Hepatocyte (in vitro differentiated cells): ENCODE measurements at regions not wholly inside any gene's neighbourhood (a gene's known extent, or its start where the extent isn't known, plus 50 kb on each side); places are given as distances from the start of the nearest gene placed in this dataset.

Experiments used
- DNase-seq: peaks from one replicate; pipeline ENCODE4 v3.0.0-alpha.2; 2016; ENCODE audit warnings: low spot score
- H2AFZ ChIP-seq: fragments of 200-600 bp; sonication (generic); 2 replicates; pipeline ENCODE4 v1.6.0; 2016; ENCODE audit warnings: antibody characterized with exemption, mild to moderate bottlenecking
- H3K27ac ChIP-seq: fragments of 200-600 bp; sonication (generic); 2 replicates; pipeline ENCODE4 v1.5.1; 2016; ENCODE audit warnings: mild to moderate bottlenecking
- H3K27me3 ChIP-seq: fragments of 200-600 bp; sonication (generic); 2 replicates; pipeline ENCODE4 v1.6.1; 2016
- H3K36me3 ChIP-seq: fragments of 200-600 bp; sonication (generic); replicated peaks from 2 replicates; pipeline ENCODE4 v1.5.1; 2016; ENCODE audit warnings: low read depth; ENCODE audit not compliant: insufficient read depth
- H3K4me1 ChIP-seq: fragments of 200-600 bp; sonication (generic); 2 replicates; pipeline ENCODE4 v1.5.1; 2016; ENCODE audit warnings: mild to moderate bottlenecking, moderate library complexity; ENCODE audit not compliant: insufficient read depth
- H3K4me2 ChIP-seq: fragments of 200-600 bp; sonication (generic); 2 replicates; pipeline ENCODE4 v1.6.0; 2016
- H3K4me3 ChIP-seq: fragments of 200-600 bp; sonication (generic); 2 replicates; pipeline ENCODE4 v1.5.1; 2016; ENCODE audit warnings: mild to moderate bottlenecking
- H3K79me2 ChIP-seq: fragments of 200-600 bp; sonication (generic); 2 replicates; pipeline ENCODE4 v1.6.0; 2017; ENCODE audit warnings: mild to moderate bottlenecking
- H3K9me2 ChIP-seq: fragments of 200-600 bp; sonication (generic); replicated peaks from 2 replicates; pipeline ENCODE4 v1.6.0; 2017; ENCODE audit warnings: mild to moderate bottlenecking; ENCODE audit not compliant: insufficient read depth
- H3K9me3 ChIP-seq: fragments of 200-600 bp; sonication (generic); 2 replicates; pipeline ENCODE4 v1.5.1; 2016; ENCODE audit warnings: low read depth, mild to moderate bottlenecking
- H4K20me1 ChIP-seq: fragments of 200-600 bp; sonication (generic); 2 replicates; pipeline ENCODE4 v1.6.0; 2016; ENCODE audit warnings: mild to moderate bottlenecking; ENCODE audit not compliant: insufficient read depth, poor library complexity, severe bottlenecking
- CTCF ChIP-seq: fragments of 200-600 bp; sonication (generic); IDR thresholded peaks from 2 replicates; pipeline ENCODE4 v1.5.1; 2016; ENCODE audit warnings: antibody characterized with exemption, mild to moderate bottlenecking; ENCODE audit not compliant: poor library complexity
- EZH2 ChIP-seq: fragments of 200-600 bp; sonication (generic); IDR thresholded peaks from 2 replicates; pipeline ENCODE4 v1.6.1; 2016; ENCODE audit warnings: antibody characterized with exemption, mild to moderate bottlenecking, borderline replicate concordance
- EZH2phosphoT487 ChIP-seq: fragments of 200-600 bp; sonication (generic); IDR thresholded peaks from one replicate; pipeline ENCODE4 v1.6.1; 2018; ENCODE audit warnings: antibody characterized with exemption, mild to moderate bottlenecking, low read depth, moderate library complexity; ENCODE audit not compliant: unreplicated experiment, severe bottlenecking
- WGBS: methylation state at CpG from one replicate; pipeline ENCODE4 v1.1.6; 2016; ENCODE audit warnings: low lambda C conversion rate; ENCODE audit errors: missing lambda C conversion rate; 5-methylcytosine and 5-hydroxymethylcytosine counted together

- TF ChIP-seq EZH2phosphoT487 (no peak), EZH2 (no peak)
- H3K27me3 ChIP-seq = no peaks in the 10 kb centered on the region
- no peak overlapping the region for H2AFZ ChIP-seq
- no peaks in the 10 kb centered on the region for H3K4me1 ChIP-seq
- H4K20me1 ChIP-seq = no peaks in the 10 kb centered on the region
- H3K36me3 ChIP-seq = no peaks in the 10 kb centered on the region
- H3K9me3 ChIP-seq = no peaks in the 10 kb centered on the region
- DNase-seq = no peak
- no peak overlapping the region for H3K4me3 ChIP-seq
- H3K4me2 ChIP-seq = no peak overlapping the region
- H3K79me2 ChIP-seq = no peaks in the 10 kb centered on the region
- H3K27ac ChIP-seq = no peak overlapping the region
- WGBS = 81% methylated on average over 2 of the region's 2 CpGs
- H3K9me2 ChIP-seq = no peaks in the 10 kb centered on the region
Measured at GRCh38 chr4:13794819-13795565, 167.5 kb upstream of the BOD1L1 start.

GRCh38 chr4:13797061-13797460, 169.5 kb upstream of the BOD1L1 start:
- 92% methylated on average over 7 of the region's 7 CpGs for WGBS
- Histone ChIP-seq H3K4me1 (no peaks in the 10 kb centered on the region), H3K27me3 (no peaks in the 10 kb centered on the region), H3K4me2 (no peak overlapping the region), H3K79me2 (no peaks in the 10 kb centered on the region), H3K36me3 (no peaks in the 10 kb centered on the region), H3K9me3 (no peaks in the 10 kb centered on the region), H3K4me3 (no peak overlapping the region), H4K20me1 (no peaks in the 10 kb centered on the region), H3K27ac (no peak overlapping the region), H2AFZ (no peak overlapping the region), H3K9me2 (no peaks in the 10 kb centered on the region)
- DNase-seq = no peak
- no peak for TF ChIP-seq CTCF
- TF ChIP-seq EZH2phosphoT487 = no peak

DNA sequence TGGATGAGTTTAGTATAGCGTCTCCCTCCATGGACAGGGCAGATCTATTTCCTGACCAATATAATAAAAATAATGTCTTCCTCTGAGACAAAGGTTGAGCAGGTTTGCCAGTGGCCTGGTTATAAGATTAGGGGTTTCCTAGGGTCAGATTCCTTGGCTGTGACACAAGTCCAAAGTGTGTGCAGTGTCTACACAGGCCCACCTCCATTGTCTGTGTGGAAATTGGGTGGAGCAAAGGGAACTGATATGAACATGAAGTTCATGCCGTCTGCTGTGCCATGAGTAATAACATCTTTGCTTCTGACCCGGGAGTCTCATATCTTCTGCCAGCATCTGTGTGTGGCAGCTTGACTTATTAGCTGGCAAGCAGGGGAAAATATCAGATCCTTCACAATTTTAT, 187.7 kb upstream of the BOD1L1 start:
- Histone ChIP-seq H4K20me1 (no peaks in the 10 kb centered on the region), H3K4me1 (no peaks in the 10 kb centered on the region), H3K79me2 (no peaks in the 10 kb centered on the region), H3K4me2 (no peak overlapping the region), H3K36me3 (no peaks in the 10 kb centered on the region), H3K4me3 (no peak overlapping the region), H3K27ac (no peak overlapping the region), H3K9me3 (no peaks in the 10 kb centered on the region), H2AFZ (no peak overlapping the region), H3K27me3 (no peaks in the 10 kb centered on the region), H3K9me2 (no peaks in the 10 kb centered on the region)
- DNase-seq = no peak
- WGBS = 89% methylated on average over 3 of the region's 3 CpGs
- no peak for TF ChIP-seq CTCF
- no peak for TF ChIP-seq EZH2
- no peak for TF ChIP-seq EZH2phosphoT487

- no peak for DNase-seq
- no peaks in the 10 kb centered on the region for H4K20me1 ChIP-seq
- no peak overlapping the region for H3K4me2 ChIP-seq
- H3K4me3 ChIP-seq = no peak overlapping the region
- H3K36me3 ChIP-seq = no peaks in the 10 kb centered on the region
- no peak overlapping the region for H2AFZ ChIP-seq
- TF ChIP-seq EZH2phosphoT487 (no peak), CTCF (no peak), EZH2 (no peak)
- H3K79me2 ChIP-seq = no peaks in the 10 kb centered on the region
- H3K27me3 ChIP-seq = no peaks in the 10 kb centered on the region
- no peaks in the 10 kb centered on the region for H3K4me1 ChIP-seq
- H3K9me3 ChIP-seq = no peaks in the 10 kb centered on the region
- no peak overlapping the region for H3K27ac ChIP-seq
- H3K9me2 ChIP-seq = no peaks in the 10 kb centered on the region
Measured at GRCh38 chr4:13816472-13816871, 188.9 kb upstream of the BOD1L1 start.
